ENCODE measurements at regions not wholly inside any gene's neighbourhood (a gene's known extent, or its start where the extent isn't known, plus 50 kb on each side); places are given as distances from the start of the nearest gene placed in this dataset.

DNA sequence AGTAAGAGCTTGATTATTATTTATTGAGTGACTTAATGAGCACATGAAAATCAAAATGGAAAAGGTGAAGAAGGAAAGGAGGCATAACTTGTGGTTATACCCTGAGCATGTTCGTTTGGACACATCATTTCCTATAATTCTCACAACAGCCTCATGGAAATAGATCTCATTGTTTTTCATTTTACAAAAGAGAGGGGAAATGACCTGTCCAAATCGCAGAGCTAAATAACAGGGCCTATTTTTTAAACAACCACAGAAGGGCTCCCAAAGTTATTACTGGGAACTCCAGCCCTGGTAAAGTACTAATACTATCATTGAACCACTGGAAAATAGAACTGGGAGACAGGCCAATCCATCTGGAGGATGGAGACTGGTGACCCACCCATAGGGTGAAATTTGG lies 317.7 kb upstream of the C16orf82 start:
- TF ChIP-seq, protein P1, sequence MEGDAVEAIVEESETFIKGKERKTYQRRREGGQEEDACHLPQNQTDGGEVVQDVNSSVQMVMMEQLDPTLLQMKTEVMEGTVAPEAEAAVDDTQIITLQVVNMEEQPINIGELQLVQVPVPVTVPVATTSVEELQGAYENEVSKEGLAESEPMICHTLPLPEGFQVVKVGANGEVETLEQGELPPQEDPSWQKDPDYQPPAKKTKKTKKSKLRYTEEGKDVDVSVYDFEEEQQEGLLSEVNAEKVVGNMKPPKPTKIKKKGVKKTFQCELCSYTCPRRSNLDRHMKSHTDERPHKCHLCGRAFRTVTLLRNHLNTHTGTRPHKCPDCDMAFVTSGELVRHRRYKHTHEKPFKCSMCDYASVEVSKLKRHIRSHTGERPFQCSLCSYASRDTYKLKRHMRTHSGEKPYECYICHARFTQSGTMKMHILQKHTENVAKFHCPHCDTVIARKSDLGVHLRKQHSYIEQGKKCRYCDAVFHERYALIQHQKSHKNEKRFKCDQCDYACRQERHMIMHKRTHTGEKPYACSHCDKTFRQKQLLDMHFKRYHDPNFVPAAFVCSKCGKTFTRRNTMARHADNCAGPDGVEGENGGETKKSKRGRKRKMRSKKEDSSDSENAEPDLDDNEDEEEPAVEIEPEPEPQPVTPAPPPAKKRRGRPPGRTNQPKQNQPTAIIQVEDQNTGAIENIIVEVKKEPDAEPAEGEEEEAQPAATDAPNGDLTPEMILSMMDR (IDR thresholded peaks at IDR 0.05), result no peak
- intact Hi-C loops (cut with micrococcal nuclease), result no loop called here
- Mint-ChIP-seq H3K27me3 (peaks cover 10% of the 10 kb centered on the region), H3K36me3 (ENCODE audit: low read depth) (no peaks in the 10 kb centered on the region), H3K4me1 (no peaks in the 10 kb centered on the region), H3K27ac (no peak overlapping the region), H3K9me3 (no peaks in the 10 kb centered on the region), H3K4me3 (no peak overlapping the region)
- ATAC-seq (ENCODE audit: low read depth) (no peak), DNase-seq (no peak)
- ChIA-PET POLR2A (no interaction called here), CTCF (no interaction called here)

DNA sequence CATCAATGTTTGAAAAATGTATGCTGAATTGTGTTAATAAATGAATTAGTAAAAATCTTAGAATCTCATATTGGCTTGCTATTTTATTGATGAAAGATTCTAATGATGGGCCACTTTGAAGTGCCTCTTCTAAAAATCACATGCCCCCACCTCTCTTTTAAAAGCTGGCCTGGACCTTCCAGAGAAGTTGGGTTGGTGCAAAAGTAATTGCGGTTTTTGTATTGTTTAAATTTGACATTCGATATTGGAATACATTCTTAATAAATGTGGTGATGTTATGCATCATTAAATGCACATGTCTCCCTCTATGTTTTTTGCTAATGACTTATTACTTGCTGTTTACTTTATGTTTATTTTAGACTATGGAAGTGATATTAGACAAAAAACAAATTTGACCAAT lies 314.6 kb upstream of the C16orf82 start:
- Mint-ChIP-seq H3K9me3 (no peaks in the 10 kb centered on the region), H3K27ac (no peak overlapping the region), H3K27me3 (peaks cover 2% of the 10 kb centered on the region), H3K4me1 (no peaks in the 10 kb centered on the region), H3K4me3 (no peak overlapping the region), H3K36me3 (ENCODE audit: low read depth) (no peaks in the 10 kb centered on the region)
- POLR2A ChIA-PET, result no interaction called here
- ATAC-seq (ENCODE audit: low read depth), result no peak
- no peak for DNase-seq
- intact Hi-C loops (cut with micrococcal nuclease), result no loop called here
- CTCF ChIA-PET, result no interaction called here
- TF ChIP-seq, protein P1 (IDR thresholded peaks at IDR 0.05), result no peak

DNA sequence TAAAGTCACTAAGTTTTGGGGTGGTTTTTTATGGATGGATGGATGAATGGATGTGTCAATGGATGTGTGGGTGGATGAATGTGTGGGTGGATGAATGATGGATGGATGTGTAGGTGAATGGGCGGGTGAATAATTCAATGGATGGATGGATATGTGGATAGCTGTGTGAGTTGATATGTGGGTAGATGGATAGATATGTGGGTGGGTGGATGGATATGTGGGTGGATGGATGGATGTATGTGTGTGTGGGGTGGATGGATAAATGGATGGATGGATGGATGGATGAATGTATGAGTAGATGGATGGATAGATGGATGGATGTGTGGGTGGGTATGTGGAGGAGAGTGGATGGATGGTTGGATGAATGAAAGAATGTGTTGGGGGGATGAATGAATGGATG lies 310.1 kb upstream of the C16orf82 start:
- Mint-ChIP-seq H3K4me1 (no peaks in the 10 kb centered on the region), H3K9me3 (peaks cover 3% of the 10 kb centered on the region), H3K36me3 (ENCODE audit: low read depth) (no peaks in the 10 kb centered on the region), H3K4me3 (no peak overlapping the region), H3K27ac (no peak overlapping the region), H3K27me3 (no peaks in the 10 kb centered on the region)
- DNase-seq (no peak), ATAC-seq (ENCODE audit: low read depth) (no peak)
- CTCF ChIA-PET, result no interaction called here
- POLR2A ChIA-PET, result no interaction called here
- intact Hi-C loops (cut with micrococcal nuclease), result no loop called here
- TF ChIP-seq, protein P1 (IDR thresholded peaks at IDR 0.05), result no peak

DNA sequence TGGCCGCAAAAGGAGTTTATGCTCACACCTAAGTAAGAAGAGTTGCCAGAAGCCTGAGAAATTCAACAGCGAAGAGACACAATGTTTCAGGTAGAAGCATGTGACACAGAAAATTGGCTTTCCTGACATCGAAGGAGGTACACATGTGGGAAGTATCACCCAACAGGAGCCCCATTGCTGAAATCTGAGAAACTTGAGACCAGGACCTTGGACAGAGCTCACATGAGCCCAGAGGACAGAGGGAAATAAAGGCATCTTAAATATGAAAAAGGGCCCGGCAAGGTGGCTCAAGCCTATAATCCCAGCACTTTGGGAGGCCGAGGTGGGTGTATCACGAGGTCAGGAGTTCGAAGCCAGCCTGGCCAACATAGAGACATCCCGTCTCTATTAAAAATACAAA lies 304.1 kb upstream of the C16orf82 start:
- peaks cover 3% of the 10 kb centered on the region for H3K9me3 Mint-ChIP-seq
- ChIA-PET CTCF (no interaction called here), POLR2A (no interaction called here)
- H3K4me1 Mint-ChIP-seq, result no peaks in the 10 kb centered on the region
- no peak overlapping the region for H3K4me3 Mint-ChIP-seq
- H3K36me3 Mint-ChIP-seq (ENCODE audit: low read depth), result no peaks in the 10 kb centered on the region
- intact Hi-C loops (cut with micrococcal nuclease), result no loop called here
- no peaks in the 10 kb centered on the region for H3K27me3 Mint-ChIP-seq
- TF ChIP-seq, protein P1 (IDR thresholded peaks at IDR 0.05), result no peak
- DNase-seq (no peak), ATAC-seq (ENCODE audit: low read depth) (no peak)
- no peak overlapping the region for H3K27ac Mint-ChIP-seq

DNA sequence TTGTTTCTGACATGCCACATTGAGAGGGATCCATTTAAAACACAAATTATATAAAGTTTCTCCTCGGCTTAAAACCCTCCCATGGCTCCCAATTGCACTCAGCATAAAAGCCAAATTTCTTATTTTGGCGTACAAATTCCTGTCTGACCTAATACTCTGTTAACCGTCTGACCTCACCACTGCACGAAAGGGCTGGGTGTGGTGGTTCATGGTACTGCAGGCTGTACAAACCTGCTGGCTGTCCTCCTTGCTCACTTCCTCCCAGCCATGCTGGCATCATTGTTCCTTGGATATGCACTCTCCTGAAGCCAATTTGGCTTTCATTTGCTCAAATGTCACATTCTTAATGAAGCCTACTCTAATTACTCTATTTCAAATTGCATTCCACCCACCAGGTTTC lies 301.6 kb upstream of the C16orf82 start:
- intact Hi-C loops (cut with micrococcal nuclease), result no loop called here
- POLR2A ChIA-PET, result no interaction called here
- TF ChIP-seq, protein P1 (IDR thresholded peaks at IDR 0.05), result no peak
- CTCF ChIA-PET, result no interaction called here
- H3K9me3 Mint-ChIP-seq, result no peaks in the 10 kb centered on the region
- DNase-seq (no peak), ATAC-seq (ENCODE audit: low read depth) (no peak)
- H3K27ac Mint-ChIP-seq, result no peak overlapping the region
- no peaks in the 10 kb centered on the region for H3K27me3 Mint-ChIP-seq
- no peak overlapping the region for H3K4me3 Mint-ChIP-seq
- H3K36me3 Mint-ChIP-seq (ENCODE audit: low read depth), result no peaks in the 10 kb centered on the region
- H3K4me1 Mint-ChIP-seq, result no peaks in the 10 kb centered on the region

Data from activated B cell treated with CpG ODN at 0.5 μM for 24 hours (primary cell).